EH (cell line): ENCODE measurements at regions not wholly inside any gene's neighbourhood (a gene's known extent, or its start where the extent isn't known, plus 50 kb on each side); places are given as distances from the start of the nearest gene placed in this dataset.
"Not testable (repeated sequence)": the region's sequence is repeated elsewhere in the genome, so short reads cannot be mapped to it uniquely, and the experiment has no call there.

Experiments used
- DNase-seq: peaks from one replicate; pipeline ENCODE4 v3.0.0-alpha.2; 2015; ENCODE audit warnings: low read depth

GRCh38 chr7:66539902-66540375, 88.7 kb upstream of the KCTD7 start:
- no peak for DNase-seq

- no peak for DNase-seq
Observed at GRCh38 chr7:66542049-66542448, 86.6 kb upstream of the KCTD7 start.

- peak; percentile 71 for DNase-seq
Observed at GRCh38 chr7:66542528-66543269, 86.0 kb upstream of the KCTD7 start.

- no peak for DNase-seq
Observed at GRCh38 chr7:66549466-66549865, 79.2 kb upstream of the KCTD7 start.

GRCh38 chr7:66553001-66553400, 75.7 kb upstream of the KCTD7 start:
- DNase-seq, result no peak

GRCh38 chr7:66553675-66554074, 75.0 kb upstream of the KCTD7 start:
- peak; percentile 91 for DNase-seq

- DNase-seq, result not testable (repeated sequence)
Observed at GRCh38 chr7:66554291-66554690, 74.4 kb upstream of the KCTD7 start.

- not testable (repeated sequence) for DNase-seq
Observed at GRCh38 chr7:66554842-66555430, 73.7 kb upstream of the KCTD7 start.

GRCh38 chr7:66556177-66556548, 72.5 kb upstream of the KCTD7 start:
- DNase-seq, result no peak

- DNase-seq, result no peak
Observed at GRCh38 chr7:66556549-66557213, 72.0 kb upstream of the KCTD7 start.

GRCh38 chr7:66557214-66558200, 71.2 kb upstream of the KCTD7 start:
- peak; percentile 54 for DNase-seq

GRCh38 chr7:66558201-66558641, 70.5 kb upstream of the KCTD7 start:
- DNase-seq, result no peak

- DNase-seq, result peak; percentile 44
Observed at GRCh38 chr7:66558660-66559465, 69.8 kb upstream of the KCTD7 start.

- no peak for DNase-seq
Observed at GRCh38 chr7:66564045-66564444, 64.6 kb upstream of the KCTD7 start.

- peak; percentile 57 for DNase-seq
Observed at GRCh38 chr7:66570179-66570578, 58.5 kb upstream of the KCTD7 start.

- DNase-seq, result no peak
Observed at GRCh38 chr7:66571568-66571967, 57.1 kb upstream of the KCTD7 start.

- not testable (repeated sequence) for DNase-seq
Observed at GRCh38 chr7:66573782-66574495, 54.7 kb upstream of the KCTD7 start.

- not testable (repeated sequence) for DNase-seq
Observed at GRCh38 chr7:66574768-66575167, 53.9 kb upstream of the KCTD7 start.

GRCh38 chr7:66575398-66575797, 53.3 kb upstream of the KCTD7 start:
- DNase-seq, result no peak

- no peak for DNase-seq
Observed at GRCh38 chr7:66576646-66577045, 52.0 kb upstream of the KCTD7 start.
